NCI-H446 (cell line): ENCODE measurements at regions not wholly inside any gene's neighbourhood (a gene's known extent, or its start where the extent isn't known, plus 50 kb on each side); places are given as distances from the start of the nearest gene placed in this dataset.
A peak's percentile ranks its signal among the peaks of the same experiment; 100 is the strongest.

Source experiments
- DNase-seq, 2 experiments: peaks; one replicate each; lab custom pipeline; 2025; lab: John Stamatoyannopoulos, UW

GRCh38 chr1:166221316-166221715 lies 54.5 kb upstream of the FAM78B start:
- DNase-seq = no peak

- no peak for DNase-seq
Measured at GRCh38 chr1:166233750-166234366, 67.1 kb upstream of the FAM78B start.

- DNase-seq = no peak
Measured at GRCh38 chr1:166235728-166236127, 68.9 kb upstream of the FAM78B start.

GRCh38 chr1:166237675-166238074 lies 70.9 kb upstream of the FAM78B start:
- no peak for DNase-seq

GRCh38 chr1:166253076-166253779 lies 86.4 kb upstream of the FAM78B start:
- DNase-seq = no peak

GRCh38 chr1:166258017-166258416 lies 91.2 kb upstream of the FAM78B start:
- DNase-seq = no peak

- no peak for DNase-seq
Measured at GRCh38 chr1:166261511-166261910, 94.7 kb upstream of the FAM78B start.

- no peak for DNase-seq
Measured at GRCh38 chr1:166270476-166271150, 103.8 kb upstream of the FAM78B start.

GRCh38 chr1:166271151-166271538 lies 104.3 kb upstream of the FAM78B start:
- DNase-seq = no peak

GRCh38 chr1:166272155-166272554 lies 105.4 kb upstream of the FAM78B start:
- DNase-seq = no peak

GRCh38 chr1:166272851-166273250 lies 106.0 kb upstream of the FAM78B start:
- peak in 1 of 2 experiments; percentile 21 for DNase-seq

- no peak for DNase-seq
Measured at GRCh38 chr1:166273618-166274017, 106.8 kb upstream of the FAM78B start.

- no peak for DNase-seq
Measured at GRCh38 chr1:166282391-166283137, 115.8 kb upstream of the FAM78B start.

GRCh38 chr1:166283190-166283589 lies 116.4 kb upstream of the FAM78B start:
- no peak for DNase-seq

GRCh38 chr1:166283600-166283999 lies 116.8 kb upstream of the FAM78B start:
- no peak for DNase-seq

- DNase-seq = no peak
Measured at GRCh38 chr1:166289309-166290050, 122.7 kb upstream of the FAM78B start.

GRCh38 chr1:166295656-166296055 lies 128.9 kb upstream of the FAM78B start:
- no peak for DNase-seq

GRCh38 chr1:166297993-166298392 lies 131.2 kb upstream of the FAM78B start:
- no peak for DNase-seq

- no peak for DNase-seq
Measured at GRCh38 chr1:166300767-166301166, 134.0 kb upstream of the FAM78B start.

- DNase-seq = no peak
Measured at GRCh38 chr1:166302989-166303758, 136.4 kb upstream of the FAM78B start.

GRCh38 chr1:166304131-166304530 lies 137.3 kb upstream of the FAM78B start:
- DNase-seq = no peak
